Colonic mucosa (tissue), 4 donors: ENCODE measurements at regions not wholly inside any gene's neighbourhood (a gene's known extent, or its start where the extent isn't known, plus 50 kb on each side); places are given as distances from the start of the nearest gene placed in this dataset.

Experiments used
- DNase-seq: peaks from one replicate; pipeline ENCODE4 v3.0.0-alpha.2; 2020
- H3K27ac ChIP-seq: fragments of 200-600 bp; one replicate; pipeline ENCODE4 v1.8.0; 2021
- H3K27me3 ChIP-seq: fragments of 200-600 bp; one replicate; pipeline ENCODE4 v1.8.0; 2021
- H3K36me3 ChIP-seq: fragments of 200-600 bp; one replicate; pipeline ENCODE4 v1.8.0; 2021
- H3K4me1 ChIP-seq: fragments of 200-600 bp; one replicate; pipeline ENCODE4 v1.8.0; 2021; ENCODE audit warnings: mild to moderate bottlenecking
- H3K4me3 ChIP-seq: fragments of 200-600 bp; one replicate; pipeline ENCODE4 v1.8.0; 2021
- H3K9ac ChIP-seq, 2 donors: one replicate each; pipeline ENCODE4 v1.7.0; 2013; ENCODE audit warnings: control low read depth in 2 of 2, low read depth in 2 of 2, low read length in 2 of 2
- H3K9me3 ChIP-seq: fragments of 200-600 bp; one replicate; pipeline ENCODE4 v1.8.0; 2021
- CTCF ChIP-seq: fragments of 200-600 bp; IDR thresholded peaks from one replicate; pipeline ENCODE4 v1.8.0; 2022; ENCODE audit warnings: antibody characterized with exemption, mild to moderate bottlenecking
- intact Hi-C: fragments of 100-400 bp; cut with DNase I; formaldehyde crosslinking; loops from one replicate; pipeline ENCODE4 v1.14.1; 2022
- donor health status: healthy.
- donor health status: DM: no; HTN: no; CAD: no.
- donor health status: DM: no; HTN: no; CAD: no.

- Histone ChIP-seq H3K27ac (no peak overlapping the region), H3K9me3 (no peaks in the 10 kb centered on the region), H3K4me3 (no peak overlapping the region), H3K4me1 (no peaks in the 10 kb centered on the region), H3K9ac (no peak overlapping the region), H3K27me3 (no peaks in the 10 kb centered on the region), H3K36me3 (no peaks in the 10 kb centered on the region)
- no peak for DNase-seq
- intact Hi-C loops: no loop called here
- TF ChIP-seq CTCF: no peak
These were observed 127.0 kb upstream of the RPS23 start for GRCh38 chr5:82405161-82405560.

- no peaks in the 10 kb centered on the region for H3K9me3 ChIP-seq
- H3K36me3 ChIP-seq: no peaks in the 10 kb centered on the region
- TF ChIP-seq CTCF: no peak
- no peak overlapping the region for H3K27ac ChIP-seq
- no peaks in the 10 kb centered on the region for H3K27me3 ChIP-seq
- H3K9ac ChIP-seq: no peak overlapping the region
- no peaks in the 10 kb centered on the region for H3K4me1 ChIP-seq
- intact Hi-C loops: no loop called here
- H3K4me3 ChIP-seq: no peak overlapping the region
- DNase-seq: no peak
These were observed 126.3 kb upstream of the RPS23 start for GRCh38 chr5:82404382-82404945.

GRCh38 chr5:82403724-82404123 is 125.6 kb upstream of the RPS23 start:
- TF ChIP-seq CTCF: no peak
- Histone ChIP-seq H3K27ac (no peak overlapping the region), H3K9me3 (no peaks in the 10 kb centered on the region), H3K27me3 (no peaks in the 10 kb centered on the region), H3K9ac (no peak overlapping the region), H3K4me1 (no peaks in the 10 kb centered on the region), H3K4me3 (no peak overlapping the region), H3K36me3 (no peaks in the 10 kb centered on the region)
- no peak for DNase-seq
- intact Hi-C loops: no loop called here

- Histone ChIP-seq H3K4me3 (no peak overlapping the region), H3K9me3 (no peaks in the 10 kb centered on the region), H3K27ac (no peak overlapping the region), H3K9ac (no peak overlapping the region), H3K36me3 (no peaks in the 10 kb centered on the region), H3K4me1 (no peaks in the 10 kb centered on the region), H3K27me3 (no peaks in the 10 kb centered on the region)
- DNase-seq: no peak
- TF ChIP-seq CTCF: no peak
- intact Hi-C loops: no loop called here
These were observed 124.9 kb upstream of the RPS23 start for GRCh38 chr5:82403026-82403425.

- Histone ChIP-seq H3K27ac (no peak overlapping the region), H3K27me3 (no peaks in the 10 kb centered on the region), H3K9me3 (no peaks in the 10 kb centered on the region), H3K4me1 (no peaks in the 10 kb centered on the region), H3K9ac (no peak overlapping the region), H3K36me3 (no peaks in the 10 kb centered on the region), H3K4me3 (no peak overlapping the region)
- TF ChIP-seq CTCF: no peak
- DNase-seq: no peak
- intact Hi-C loops: no loop called here
These were observed 121.0 kb upstream of the RPS23 start for GRCh38 chr5:82399111-82399510.
